DMS79 (cell line): ENCODE measurements at regions not wholly inside any gene's neighbourhood (a gene's known extent, or its start where the extent isn't known, plus 50 kb on each side); places are given as distances from the start of the nearest gene placed in this dataset.
"Not testable (repeated sequence)": the region's sequence is repeated elsewhere in the genome, so short reads cannot be mapped to it uniquely, and the experiment has no call there.

ENCODE experiments used
- DNase-seq: peaks from one replicate; lab custom pipeline; 2025; lab: John Stamatoyannopoulos, UW

DNA sequence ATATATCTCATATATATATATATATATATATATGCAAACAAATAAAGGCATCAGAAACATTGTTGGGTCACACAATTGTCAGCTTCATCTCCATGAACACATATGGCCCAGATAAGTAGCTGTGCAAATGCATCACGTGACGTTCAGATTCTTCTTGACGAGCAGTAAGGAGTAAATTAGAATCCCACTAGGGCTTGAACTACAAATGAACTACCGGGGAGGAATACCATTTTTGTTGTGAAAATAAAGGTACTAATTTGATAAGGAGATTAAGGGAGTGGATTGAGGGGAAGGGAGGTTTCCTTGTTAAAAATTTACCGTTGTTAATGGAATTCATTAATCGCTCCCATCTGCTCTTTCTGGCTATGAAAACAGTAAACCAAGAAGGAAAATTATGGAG is 186.5 kb upstream of the COPS8 start:
- DNase-seq, result no peak

DNA sequence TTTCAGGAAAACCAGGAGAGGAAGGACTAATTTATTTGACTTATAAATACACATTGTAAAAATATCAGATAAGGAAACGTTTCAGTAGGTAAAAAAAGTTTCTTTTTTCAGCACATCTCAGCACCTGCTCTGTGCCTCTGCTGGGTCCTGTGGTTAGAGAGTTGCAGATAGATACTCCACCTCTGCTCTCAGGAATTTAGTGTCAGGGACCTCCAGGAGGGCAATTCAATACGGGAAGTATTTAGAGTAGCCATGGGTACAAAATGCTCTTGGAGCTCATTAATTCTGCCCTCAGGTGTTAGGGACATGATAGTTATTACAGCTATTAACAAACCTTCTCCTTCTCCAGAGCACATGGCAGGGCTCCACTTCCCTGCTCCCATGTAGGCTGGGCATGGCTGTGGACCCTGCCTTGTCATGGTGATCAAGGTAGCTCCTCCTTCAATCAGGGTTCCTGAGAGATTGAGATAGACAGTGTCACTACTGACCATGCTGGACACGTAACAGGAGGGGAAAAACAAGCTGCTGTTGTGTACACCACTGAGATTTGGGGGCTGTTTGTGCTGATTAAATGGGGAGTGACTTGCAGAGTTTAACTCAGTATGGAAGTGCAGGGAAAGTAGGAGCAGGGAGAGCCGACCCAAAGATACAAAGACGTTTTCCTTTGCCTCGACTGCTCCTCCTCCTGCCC is 185.6 kb upstream of the COPS8 start:
- DNase-seq, result no peak

DNA sequence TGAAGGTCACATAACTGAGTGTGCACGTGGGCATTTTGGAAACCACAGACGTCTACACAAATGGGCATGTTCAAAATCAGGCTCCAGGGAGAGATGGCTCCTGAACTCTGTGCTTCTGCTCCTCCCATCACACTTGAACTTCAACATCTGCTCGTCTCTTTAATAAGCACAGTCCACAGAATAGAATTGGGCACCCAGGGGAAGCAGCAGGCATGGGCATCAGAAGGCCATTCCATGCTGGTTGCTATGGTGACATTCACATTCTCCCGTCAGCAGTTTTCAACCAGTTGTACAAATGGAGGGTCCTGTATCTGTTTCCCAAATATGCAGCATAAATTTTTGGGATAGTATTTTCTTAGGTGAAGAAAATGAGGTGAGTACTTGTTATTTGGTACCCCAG is 183.7 kb upstream of the COPS8 start:
- no peak for DNase-seq

DNA sequence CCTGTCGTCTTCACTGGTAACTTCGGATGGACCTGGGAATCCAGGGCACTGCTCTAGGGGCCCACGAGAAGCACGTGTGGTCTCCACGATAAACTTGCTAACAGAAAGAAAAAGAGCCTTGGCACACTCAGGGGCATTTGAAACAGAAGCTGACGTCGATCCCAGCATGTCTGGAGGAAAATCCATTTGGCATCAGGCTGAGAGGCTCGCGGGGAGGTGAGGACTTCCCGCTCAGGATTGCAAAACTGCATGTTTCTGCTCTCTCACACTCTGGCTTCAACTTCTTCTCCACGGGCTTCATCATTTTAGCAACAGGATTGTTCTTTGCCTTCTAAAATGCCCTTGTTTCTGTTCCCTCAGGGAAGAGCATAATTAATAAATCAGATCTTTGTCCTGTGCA is 181.7 kb upstream of the COPS8 start:
- DNase-seq, result no peak

DNA sequence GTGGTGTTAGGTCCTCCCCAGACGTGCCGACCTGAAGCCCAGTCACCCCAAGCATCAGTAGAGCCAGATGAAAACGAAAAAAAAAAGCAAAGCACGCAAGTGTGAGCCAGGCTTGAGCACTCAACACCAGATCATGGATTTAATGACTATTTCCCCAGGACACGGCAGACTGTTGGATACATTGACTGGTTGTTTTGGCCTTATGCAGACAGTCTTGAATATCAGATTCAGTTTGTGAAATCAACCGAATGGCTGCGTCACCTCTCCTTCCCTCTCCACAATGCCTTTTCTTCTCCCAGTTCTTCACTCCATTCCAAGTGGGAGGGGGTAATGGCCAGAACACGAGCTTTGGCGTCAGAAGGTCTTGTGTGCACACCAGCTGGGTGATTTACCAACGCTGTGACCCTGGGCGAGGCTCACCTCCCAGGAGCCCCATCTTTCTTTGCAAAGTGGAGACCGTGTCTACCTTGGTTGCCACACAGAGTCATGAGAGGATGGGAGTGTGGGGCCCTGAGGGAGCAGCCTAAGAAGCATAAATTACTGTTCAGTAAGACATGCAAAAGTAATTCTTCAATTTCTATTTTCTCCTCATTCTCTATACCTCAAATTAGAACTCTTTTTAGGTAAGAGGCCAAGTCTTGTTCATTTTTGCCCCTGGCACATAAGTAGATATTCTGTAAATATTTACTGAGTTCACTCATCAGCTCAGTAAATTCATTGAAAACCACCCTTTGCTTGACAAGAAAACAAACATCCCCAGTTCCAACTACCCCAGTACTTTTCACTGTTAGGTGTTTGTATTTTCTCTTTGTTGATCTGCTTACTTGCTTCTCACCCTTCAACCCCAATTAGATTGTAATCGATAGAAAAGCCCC is 181.1 kb upstream of the COPS8 start:
- DNase-seq, result no peak

DNA sequence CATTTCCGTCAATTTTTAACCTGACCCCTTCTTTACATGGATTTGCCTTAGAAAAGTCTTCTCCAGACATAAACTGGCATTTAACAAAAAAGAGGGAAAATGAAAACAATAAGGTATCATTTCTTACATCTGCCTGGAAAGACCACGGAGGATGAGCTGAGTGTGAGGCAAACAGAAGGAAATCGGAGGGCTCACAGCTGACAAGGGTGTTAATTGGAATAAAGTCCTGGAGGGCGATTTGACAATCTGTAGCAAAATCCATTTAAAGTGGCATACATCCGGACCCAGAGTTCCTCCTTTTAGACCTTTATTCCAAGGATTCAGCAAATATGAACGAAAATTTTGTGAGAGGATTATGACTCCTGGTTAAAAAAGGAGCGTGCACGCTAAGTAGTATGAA is 179.7 kb upstream of the COPS8 start:
- no peak for DNase-seq

DNA sequence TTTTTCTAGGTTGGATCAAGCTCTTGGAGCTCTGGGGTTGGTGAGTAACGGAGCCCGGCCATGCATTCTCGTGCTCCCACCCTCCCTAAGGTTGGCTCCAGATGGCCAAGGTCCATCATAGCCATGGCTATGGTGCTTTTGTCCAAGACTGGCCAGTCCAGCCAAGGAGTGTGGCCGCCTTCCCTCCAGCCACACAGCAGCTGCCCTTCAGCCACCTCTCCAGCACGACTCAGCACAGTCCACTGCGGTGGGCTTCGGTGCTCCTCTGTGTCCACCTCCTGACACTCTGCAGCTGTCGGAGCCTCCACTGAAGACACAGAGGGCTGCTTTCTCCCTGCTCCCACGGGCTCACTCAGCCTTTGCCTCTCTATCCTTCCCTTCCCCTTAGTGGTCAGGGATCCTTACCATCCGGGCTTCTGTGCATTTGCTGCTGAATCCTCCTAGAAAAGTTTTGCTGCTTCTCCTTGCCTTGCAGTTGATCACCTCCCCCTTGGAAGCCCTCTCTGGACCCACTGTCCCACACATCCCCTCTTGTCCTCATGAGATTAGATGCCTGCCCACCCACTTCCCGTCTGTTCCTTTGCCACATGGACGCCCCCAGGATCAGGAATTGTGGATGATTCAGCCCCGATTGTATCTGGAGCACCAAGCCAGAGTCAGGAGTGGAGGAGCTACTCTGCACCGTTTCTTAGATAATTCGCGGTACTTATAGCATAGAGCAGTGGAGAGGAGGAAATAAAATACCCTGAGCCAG is 177.1 kb upstream of the COPS8 start:
- DNase-seq, result no peak

DNA sequence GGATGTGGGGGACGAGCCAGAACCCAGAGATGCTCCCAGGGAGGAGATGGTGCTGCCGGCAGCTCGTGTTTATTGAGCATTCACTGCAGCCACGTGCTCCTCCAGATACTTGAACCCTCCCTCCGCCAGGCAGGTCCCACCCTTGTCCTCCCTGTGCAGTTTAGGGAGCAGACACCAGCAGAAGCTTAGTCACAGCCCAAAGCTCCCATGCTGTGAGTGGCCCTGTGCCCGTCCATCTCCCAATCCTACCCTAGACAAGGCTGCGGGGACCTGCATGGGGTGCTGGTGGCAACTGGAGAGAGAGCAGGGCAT is 176.5 kb upstream of the COPS8 start:
- DNase-seq, result no peak

DNA sequence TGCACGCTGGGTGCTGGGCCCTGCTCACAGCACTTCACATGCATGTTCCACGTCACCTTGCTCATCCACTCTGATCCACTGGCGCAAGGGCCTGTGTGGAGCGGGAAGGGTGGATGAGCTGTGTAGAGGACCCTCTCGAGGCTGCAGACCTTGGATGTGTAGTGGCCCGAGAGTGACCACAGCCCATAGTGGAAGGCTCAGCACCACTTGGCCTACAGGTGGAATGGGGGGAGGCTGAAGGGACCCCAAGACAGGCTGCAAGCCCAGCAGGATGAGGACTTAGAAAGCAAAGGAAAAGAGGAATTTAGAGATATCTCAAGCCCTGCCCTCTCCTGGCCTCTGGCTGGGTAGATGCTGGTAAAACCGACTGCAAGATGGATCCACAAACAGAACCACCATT is 175.9 kb upstream of the COPS8 start:
- no peak for DNase-seq

DNA sequence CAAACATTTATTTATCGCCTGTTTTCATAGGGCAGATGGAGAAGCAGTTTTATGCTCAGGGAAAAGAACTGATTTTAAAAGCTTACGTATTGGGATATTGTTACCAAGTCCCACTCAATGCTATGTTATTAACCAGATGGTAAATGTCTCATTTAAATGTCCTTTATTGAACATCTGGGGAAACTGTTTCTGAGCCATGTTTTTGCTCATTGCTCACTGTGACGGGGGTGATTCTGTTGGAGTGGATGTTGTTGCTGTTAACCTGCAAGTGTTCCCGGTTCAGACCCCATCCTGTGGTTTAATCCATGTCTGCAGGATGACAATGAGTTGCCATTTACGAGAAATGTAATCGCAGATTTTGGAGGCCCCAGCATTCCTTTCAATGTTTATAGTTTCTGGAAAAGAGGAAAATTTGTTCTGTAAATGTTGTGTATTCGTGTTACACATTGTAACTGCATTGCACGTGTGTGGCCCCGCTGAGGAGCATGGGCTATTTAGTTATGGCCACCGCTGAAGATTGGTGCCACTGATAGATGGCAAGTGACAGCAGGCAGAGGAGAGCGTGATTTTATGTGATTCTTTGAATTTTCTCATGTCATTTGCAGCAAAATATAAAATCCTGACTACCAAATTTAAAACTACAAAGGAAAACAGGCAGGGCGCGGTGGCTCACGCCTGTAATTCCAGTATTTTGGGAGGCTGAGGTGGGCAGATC is 174.8 kb upstream of the COPS8 start:
- DNase-seq, result no peak

DNA sequence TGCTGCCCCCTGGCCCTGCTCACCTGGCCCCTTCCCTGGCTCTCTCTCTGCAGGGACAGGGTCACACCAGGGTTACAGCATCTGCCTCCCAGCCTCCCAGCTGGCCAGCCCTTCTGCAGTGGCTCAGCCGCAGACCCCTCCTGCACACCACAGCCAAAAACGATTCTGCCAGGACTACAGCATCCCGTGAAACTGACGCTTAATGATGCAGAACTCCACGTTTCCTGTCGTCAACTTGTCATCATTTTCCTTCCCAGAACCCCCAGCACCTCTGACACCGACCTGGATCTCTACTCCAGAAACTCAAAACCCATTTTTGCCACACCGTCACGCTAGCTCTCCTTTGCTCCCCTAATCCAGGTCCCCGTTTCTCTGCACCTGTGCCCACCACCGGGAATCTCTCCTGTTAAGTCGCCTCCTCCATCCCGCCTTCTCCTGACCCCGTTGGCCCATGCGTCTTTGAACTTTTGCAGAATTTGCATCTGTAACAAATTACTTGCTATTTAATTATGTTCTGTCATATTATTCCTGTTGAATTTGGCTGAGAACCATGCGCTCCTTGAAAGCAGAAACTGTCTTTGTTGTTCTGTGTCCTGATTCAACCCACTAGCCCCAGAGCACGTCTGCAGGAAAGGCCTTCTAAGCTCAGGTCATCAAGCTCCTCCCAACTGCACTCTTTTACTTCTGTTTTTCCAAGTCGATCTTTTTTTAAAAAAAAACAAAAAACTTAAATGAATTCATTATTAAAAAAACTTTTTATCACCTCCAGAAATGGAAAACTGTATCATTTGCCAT is 173.2 kb upstream of the COPS8 start:
- no peak for DNase-seq

DNA sequence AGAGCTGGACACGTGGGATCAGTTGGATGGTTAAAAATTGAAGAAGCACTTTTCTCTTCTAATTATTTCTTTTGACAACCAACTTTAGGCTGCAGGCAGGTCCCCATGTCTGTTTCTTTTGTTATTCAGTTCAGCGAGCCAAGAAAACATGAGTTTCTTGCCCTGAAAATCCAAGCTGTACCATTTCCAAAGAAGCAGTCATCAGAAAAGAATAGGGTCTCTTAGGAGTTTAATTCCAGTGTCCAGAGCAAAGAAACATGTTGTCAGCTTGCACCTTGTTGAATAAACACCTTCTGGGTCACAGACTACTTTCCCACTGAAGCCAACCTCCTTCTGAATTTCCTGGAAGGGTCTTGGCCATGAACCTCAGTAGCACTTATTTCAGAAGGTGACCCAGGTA is 170.5 kb upstream of the COPS8 start:
- DNase-seq, result no peak

DNA sequence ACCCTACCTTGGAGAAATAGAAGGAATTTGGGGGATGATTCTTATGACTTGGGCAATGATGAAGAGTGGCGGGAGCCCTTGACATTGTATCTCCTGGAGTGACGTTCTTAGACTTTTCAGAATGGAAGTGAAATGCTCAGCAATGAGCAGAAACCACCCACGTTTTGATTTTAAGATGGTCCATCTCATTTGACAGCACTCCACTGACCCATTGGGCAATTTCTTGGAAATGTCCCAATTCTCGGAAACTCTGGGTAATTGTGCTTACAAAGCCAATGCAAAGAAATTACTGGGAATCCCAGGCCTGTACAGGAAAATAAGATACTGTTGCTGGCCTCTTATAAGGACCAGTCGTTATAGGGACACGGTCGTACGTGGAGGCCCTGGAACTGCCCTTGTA is 170.0 kb upstream of the COPS8 start:
- DNase-seq, result no peak

DNA sequence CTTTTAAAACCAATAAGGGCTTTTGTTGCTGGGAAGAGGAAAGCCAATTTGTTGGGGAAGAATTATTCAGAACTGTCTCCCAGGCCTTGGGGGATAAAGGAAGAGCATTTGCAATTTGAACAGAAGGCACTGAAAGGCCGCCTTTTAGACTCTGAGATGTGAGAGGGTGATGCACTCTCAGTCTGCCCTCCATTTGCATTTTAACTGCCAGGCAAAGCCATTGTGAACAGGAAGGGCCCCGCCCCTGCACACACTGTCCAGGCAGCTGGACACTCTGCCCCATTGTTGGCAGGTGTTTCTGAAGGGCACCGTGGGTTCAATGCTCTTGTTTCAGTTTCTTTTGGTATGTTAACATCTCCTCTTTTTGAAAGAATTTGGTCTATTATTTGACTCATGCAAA is 169.5 kb upstream of the COPS8 start:
- DNase-seq, result no peak

DNA sequence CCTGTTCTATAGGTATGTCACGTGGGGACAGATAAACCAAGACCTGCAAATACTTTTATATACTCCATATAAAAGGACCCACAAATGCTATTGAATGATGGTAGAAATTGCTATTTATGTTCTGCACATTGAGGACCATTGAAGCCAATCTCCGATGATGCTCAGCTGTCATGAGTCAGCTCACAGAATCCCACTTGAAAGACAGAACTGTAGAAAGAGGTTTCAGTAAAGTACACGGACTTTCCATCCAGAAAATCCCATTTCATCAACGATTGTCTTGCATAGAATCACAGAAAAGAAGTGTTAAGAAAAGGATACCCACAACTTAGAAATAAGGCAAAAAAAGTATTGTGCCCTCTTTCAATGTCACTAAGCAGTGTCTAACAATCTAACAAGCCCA is 169.0 kb upstream of the COPS8 start:
- no peak for DNase-seq

DNA sequence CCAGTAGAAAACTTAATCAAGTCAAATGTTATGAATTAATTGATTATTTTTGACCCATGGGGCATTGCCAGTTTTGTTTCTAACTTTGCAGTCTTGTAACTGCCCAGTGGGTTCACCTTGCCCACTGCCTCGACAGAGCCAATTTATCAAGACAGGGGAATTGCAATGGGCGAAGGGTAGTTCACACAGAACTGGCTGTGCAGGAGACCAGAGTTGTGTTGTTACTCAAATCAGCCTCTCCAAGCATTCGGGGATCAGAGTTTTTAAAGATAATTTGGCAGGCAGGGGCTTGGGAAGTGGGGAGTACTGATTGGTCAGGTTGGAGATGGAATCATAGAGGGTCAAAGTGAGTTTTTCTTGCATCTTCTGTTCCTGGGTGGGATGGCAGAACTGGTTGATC is 168.5 kb upstream of the COPS8 start:
- DNase-seq, result no peak

DNA sequence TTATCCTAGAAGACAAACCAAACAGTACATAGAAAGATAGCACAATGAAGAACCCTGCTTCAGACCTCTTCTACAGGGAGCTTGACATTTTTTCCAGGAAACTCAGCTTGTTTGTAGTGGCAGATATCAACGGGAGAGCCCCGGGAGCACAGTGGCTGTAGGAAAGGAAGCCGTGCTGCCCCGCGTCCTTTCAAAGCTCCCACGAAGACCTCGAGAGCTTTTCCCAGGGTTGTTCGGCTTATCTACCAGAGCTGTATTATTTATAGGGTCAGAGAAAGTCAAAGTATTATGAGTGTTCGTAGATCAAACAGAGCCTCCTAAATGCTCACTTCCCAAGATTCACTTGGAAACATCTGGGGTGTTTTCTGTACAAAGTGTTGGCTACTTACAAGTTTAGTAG is 167.1 kb upstream of the COPS8 start:
- DNase-seq, result no peak

DNA sequence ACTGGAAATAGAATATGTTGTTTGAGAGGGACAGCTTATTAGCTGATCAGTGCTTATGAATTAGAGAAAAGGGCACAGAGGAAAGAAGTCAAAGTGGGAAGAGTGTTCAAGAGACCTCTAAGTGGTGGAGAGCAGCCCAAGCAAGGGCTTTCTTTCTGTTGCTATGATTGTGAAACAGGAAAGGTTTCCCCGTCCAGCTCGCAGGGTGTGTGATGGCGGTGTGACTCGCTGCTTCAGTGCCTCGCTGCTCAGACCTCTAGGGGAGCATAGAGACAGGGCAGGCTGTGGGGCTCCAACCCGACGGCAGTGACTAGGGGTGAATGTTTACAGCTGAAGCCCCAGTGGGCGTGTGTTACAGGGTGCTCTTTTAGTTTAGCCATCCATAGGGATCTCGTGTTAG is 166.5 kb upstream of the COPS8 start:
- DNase-seq, result no peak

DNA sequence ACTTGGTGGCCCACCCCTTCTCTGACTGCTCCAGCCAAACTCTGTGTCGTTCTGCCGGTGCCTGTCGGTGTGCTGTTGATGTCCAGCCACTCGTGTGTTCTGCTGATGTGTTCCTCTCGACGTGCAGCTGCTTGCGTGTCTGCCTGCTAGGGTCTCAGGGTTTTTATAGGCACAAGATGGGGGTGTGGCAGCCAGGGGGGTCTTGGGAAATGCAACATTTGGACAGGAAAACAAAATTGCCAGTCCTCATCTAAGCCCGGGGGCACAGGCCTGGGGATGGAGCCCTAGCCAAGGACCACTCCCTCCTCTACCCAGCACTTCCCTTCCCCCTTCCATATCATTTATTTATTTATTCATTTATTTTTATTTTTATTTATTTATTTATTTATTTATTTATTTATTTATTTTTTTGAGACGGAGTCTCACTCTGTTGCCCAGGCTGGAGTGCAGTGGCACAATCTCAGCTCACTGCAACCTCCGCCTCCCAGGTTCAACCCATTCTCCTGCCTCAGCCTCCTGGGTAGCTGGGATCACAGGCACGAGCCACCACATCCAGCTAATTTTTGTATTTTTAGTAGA is 165.8 kb upstream of the COPS8 start:
- DNase-seq, result not testable (repeated sequence)

DNA sequence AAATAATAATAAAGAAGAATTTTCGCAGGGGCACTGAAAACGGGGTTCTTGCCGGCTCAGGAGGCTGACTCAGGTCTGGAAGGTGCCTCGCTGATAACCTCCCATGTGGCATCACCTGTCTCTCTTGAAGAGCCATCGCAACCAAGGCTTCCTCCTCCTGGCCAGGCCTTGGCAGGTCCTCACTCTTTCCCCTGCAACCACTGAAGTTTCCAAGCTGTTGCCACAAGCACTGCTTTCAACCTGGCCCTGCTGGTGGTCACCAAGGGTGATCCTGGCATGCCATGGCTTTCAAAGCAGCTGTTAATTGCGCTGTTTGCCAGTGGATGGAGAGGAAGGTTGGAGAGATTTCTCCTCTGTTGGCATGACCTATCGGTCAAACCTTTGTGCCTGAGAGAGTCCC is 163.6 kb upstream of the COPS8 start:
- no peak for DNase-seq

DNA sequence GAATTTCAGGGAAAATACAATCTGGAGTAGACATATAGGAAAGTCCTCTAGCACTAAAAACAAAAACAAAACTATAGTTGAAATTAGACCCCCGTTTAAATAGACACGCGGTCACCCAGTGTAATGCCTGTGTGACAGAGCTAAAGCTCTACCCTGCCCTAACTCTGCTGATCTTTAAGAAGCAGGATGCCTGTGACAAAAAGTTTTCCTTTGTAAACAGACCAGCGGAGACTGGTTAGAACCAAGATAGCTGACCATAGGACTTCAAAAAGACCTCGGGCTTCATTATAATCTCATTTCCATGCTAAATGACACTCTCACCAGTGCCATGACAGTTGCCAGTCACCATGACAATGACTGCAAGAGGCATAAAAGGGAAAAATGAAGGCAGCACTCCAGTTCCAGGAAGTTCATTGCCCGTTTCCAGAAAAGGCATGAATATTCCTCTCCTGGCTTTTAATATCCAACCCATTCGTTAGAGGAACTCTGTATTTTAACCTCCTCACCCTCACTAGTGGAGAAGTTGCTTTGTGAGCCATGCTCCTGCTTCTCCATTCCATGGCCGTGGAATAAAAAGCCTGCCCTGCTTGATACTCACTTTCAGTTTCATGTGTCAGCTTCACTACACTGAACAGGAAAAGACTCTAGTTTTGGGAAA is 157.2 kb upstream of the COPS8 start:
- DNase-seq, result no peak
